Forelimb muscle (tissue), 1 donor: ENCODE measurements at regions not wholly inside any gene's neighbourhood (a gene's known extent, or its start where the extent isn't known, plus 50 kb on each side); places are given as distances from the start of the nearest gene placed in this dataset.

Source experiments
- DNase-seq: peaks from one replicate; pipeline ENCODE4 v3.0.0-alpha.2; 2013; ENCODE audit warnings: low read depth

GRCh38 chr5:165266939-165267338, 1761.5 kb downstream of the MAT2B start:
- no peak for DNase-seq

GRCh38 chr5:165272436-165272835, 1767.0 kb downstream of the MAT2B start:
- DNase-seq: no peak

GRCh38 chr5:165277661-165278060, 1772.2 kb downstream of the MAT2B start:
- DNase-seq: no peak

DNA sequence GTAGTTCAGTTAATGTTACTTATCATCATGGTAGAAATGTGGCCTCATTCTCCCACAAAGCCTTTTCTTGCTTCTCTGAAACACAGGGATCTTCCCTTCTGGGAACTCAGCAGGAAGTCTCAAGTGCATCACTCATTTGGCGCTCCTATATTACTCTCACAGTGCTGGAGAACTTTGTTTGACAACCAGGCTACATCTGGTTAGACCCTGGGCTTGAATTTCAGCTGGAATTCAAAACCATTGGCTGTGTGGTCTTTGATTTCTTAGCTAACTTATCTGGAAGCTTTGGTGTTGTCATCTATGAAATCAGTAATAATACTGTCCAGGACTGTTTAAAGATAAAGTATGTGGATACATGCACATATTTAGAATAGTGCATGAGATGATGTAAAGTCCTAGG, 1777.1 kb downstream of the MAT2B start:
- DNase-seq: no peak

GRCh38 chr5:165286692-165287091, 1781.3 kb downstream of the MAT2B start:
- DNase-seq: no peak

- no peak for DNase-seq
These were observed 1785.1 kb downstream of the MAT2B start for GRCh38 chr5:165290535-165290934.

DNA sequence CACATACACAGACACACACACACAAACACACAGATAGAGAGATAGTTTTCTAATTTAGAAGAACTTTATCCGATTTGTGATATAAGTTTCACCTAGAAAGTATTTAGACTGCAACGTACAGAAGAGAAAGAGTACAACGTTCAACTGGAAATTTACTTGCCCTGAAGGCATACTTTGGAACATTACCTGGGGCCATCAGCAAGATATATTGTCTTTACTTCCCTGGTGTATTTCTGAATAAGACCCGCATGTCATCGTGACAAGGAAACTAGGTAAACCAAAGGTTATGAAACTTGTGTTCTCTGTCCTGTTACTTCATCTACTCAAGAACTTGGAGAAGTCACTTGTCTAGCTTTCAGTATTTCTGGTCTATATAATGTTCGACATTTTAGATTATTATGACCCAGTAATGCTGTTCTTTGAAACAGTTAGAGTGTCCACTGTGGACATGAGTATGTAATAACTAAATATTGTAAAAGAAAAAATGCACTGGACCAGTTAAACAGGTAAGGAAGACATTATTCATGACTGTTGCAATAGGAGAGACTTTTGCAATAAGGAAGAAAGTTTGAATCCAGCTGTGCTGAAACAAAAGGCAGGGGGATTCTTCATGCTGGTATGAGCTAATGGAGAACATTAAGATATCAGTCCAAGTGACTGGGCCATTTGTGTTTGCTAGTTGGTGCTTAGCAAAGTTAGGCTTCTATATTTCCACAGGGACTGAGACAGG, 1791.1 kb downstream of the MAT2B start:
- no peak for DNase-seq

DNA sequence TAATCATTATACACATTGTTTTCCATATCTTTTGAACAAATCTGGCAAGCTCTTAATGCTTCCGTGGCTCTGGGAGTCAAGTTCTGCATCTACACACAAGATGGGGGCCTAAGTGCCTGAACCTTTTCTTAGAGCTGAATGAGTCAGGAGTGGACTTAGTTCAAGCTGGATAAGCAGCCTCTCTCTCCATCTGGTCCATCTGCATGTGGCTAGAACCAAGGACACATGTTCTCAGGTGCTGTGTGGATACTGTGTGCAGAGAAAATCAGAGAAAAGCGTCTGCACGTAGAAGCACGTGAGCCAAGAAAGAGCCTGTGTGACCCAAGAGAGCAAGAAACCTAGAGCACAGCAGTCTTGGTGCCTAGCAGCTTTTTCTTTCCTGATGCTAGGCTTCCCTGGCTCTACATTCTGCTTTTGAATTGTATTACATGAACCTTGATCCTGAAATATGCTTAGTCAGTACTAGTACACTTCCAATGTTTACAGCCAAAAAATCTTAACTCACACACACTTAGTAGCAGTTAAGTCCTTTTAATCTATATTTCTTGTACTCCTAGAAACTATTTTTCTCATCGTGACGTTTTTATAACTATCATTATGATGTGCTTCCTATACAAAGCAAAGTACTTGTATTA, 1798.9 kb downstream of the MAT2B start:
- DNase-seq: no peak

GRCh38 chr5:165305596-165305995, 1800.2 kb downstream of the MAT2B start:
- no peak for DNase-seq

- no peak for DNase-seq
These were observed 1804.0 kb downstream of the MAT2B start for GRCh38 chr5:165309446-165309845.

DNA sequence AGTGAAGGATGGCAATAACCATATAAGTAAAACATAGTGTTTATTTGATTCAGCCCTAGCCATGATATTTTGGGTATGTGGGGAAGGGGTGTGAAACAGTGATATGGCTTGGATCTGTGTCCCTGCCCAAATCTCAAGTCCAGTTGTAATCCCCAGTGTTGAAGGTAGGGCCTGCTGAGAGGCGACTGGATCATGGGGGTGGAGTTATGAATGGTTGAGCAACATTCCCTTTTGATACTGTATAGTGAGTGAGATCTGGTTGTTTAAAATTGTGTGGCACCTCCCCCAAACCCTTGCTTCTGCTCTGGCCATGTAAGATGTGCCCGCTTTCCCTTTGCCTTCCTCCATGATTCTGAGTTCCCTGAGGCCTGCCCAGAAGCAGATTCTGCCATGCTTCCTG, 1804.6 kb downstream of the MAT2B start:
- DNase-seq: no peak

DNA sequence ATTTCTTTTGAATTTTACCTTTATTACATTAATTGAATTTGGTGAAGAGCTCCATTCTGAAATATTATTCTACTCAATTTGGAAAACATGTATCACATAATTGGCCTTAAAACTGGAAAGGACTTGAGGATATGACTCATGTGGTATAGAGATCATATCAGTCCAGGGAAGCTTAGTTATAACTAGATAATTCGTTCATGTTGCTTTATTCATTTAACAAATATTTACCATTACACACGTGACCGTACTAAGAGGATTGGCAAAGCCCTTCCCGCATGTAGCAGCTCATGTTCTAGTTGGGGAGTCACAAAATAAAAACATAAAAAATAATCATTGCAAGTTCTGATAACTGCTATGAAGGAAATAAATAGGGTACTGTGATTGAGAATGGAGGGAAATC, 1816.5 kb downstream of the MAT2B start:
- no peak for DNase-seq

DNA sequence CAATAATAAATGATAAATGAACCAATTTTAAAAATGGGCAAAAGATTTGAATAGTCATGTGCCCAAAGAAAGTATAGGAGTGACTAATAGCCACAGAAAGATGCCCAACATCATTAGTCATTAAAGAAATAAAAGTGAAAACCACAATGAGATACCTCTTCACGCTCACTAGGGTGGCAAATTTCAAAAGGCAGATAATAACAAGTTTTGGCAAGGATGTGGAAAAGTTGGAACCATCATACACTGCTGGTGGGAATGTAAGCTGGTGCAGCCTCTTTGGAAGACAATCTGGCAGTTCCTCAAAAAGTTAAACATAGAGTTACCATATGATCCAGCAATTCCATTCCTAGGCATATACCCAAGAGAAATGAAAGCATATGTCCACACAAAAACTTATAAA, 1819.8 kb downstream of the MAT2B start:
- no peak for DNase-seq

- DNase-seq: no peak
These were observed 1822.2 kb downstream of the MAT2B start for GRCh38 chr5:165327631-165328030.

- DNase-seq: no peak
These were observed 1823.4 kb downstream of the MAT2B start for GRCh38 chr5:165328846-165329245.

- no peak for DNase-seq
These were observed 1828.2 kb downstream of the MAT2B start for GRCh38 chr5:165333623-165334022.

DNA sequence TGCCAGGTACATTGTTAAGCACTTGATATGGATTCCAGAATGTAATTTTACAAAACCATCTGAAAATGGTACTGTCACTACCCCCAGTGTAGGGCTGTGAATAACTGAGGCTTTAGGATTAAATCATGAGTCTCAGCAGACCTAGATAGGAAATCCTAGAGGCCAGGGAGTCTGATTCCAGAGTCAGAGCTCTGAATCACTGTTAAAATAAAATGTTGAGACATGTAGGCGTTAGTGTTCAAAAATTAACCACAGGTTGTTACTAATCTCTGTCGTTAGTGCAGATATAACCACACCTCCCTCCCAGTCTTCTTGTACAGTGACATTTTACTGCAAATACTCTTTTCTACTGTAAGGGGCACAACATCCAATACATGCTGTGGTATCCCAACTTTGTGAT, 1828.8 kb downstream of the MAT2B start:
- DNase-seq: no peak

GRCh38 chr5:165349735-165350134, 1844.3 kb downstream of the MAT2B start:
- DNase-seq: no peak

- DNase-seq: no peak
These were observed 1845.9 kb downstream of the MAT2B start for GRCh38 chr5:165351342-165351741.

- DNase-seq: no peak
These were observed 1854.9 kb downstream of the MAT2B start for GRCh38 chr5:165360366-165360765.

- no peak for DNase-seq
These were observed 1855.5 kb downstream of the MAT2B start for GRCh38 chr5:165360784-165361542.

DNA sequence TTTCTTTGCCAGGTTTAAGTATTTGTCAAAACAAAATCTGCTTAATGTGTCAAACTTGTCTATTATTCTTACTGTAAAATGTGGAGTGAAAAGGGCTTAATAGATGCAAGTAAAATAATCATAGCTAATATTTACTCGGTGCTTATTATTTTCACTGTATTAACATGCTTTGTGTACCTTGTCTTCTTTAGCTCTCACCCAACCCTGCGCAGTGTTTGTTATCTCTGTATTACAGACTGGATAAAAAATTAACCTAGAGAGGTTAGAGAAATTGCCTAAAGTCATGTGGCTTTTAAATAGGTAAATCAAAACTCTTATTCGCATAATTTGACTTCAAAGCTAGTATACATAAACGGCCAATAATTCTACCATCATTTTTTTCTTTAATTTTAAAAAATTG, 1864.8 kb downstream of the MAT2B start:
- no peak for DNase-seq

DNA sequence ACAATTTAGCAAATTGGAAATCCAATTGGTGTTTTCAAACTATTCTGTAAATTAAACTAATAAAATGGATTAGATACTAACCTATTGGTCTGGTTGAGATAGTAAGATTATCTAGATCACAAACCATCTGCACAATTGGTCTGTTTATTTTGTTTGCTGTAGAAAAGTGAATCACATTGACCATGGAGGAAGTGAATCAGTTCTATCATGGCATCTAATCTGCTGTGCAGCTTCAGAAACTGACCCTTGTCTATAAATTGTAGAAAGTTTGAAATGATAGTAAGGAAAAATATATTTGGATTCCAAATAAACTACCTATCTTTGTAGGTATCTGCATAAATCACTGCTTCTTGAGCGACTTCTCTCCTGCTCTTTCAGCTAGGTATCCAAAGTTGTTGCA, 1865.4 kb downstream of the MAT2B start:
- DNase-seq: no peak
